Sigmoid colon (tissue), 4 donors: ENCODE measurements at regions not wholly inside any gene's neighbourhood (a gene's known extent, or its start where the extent isn't known, plus 50 kb on each side); places are given as distances from the start of the nearest gene placed in this dataset.

ENCODE experiments used
- CTCF ChIP-seq, 4 experiments: fragments of 450-650 bp in 3 of 4; fragments of 200-600 bp in 1 of 4; IDR thresholded peaks; one replicate each; pipeline ENCODE4 v1.5.1; 2016 to 2019; ENCODE audit warnings: antibody characterized with exemption in 4 of 4, mild to moderate bottlenecking in 3 of 4, moderate library complexity in 2 of 4
- EP300 ChIP-seq, 4 donors: sonication (generic); formaldehyde crosslinking; IDR thresholded peaks; one replicate each; pipeline ENCODE4 v1.6.1; 2017; ENCODE audit warnings: antibody characterized with exemption in 4 of 4
- POLR2A ChIP-seq, 2 donors: fragments of 450-650 bp; IDR thresholded peaks; one replicate each; pipeline ENCODE4 v1.6.1; 2016; ENCODE audit warnings: antibody characterized with exemption in 2 of 2, mild to moderate bottlenecking in 2 of 2, moderate library complexity in 2 of 2
- POLR2AphosphoS5 ChIP-seq, 4 donors: sonication (generic); formaldehyde crosslinking; IDR thresholded peaks; one replicate each; pipeline ENCODE4 v1.6.1; 2017; ENCODE audit warnings: antibody characterized with exemption in 4 of 4

GRCh38 chr4:63226229-63226628 lies 1183.0 kb downstream of the TECRL start:
- TF ChIP-seq POLR2AphosphoS5 (IDR thresholded peaks at IDR 0.05) (no peak), CTCF (IDR thresholded peaks at IDR 0.05) (no peak), POLR2A (IDR thresholded peaks at IDR 0.05) (no peak), EP300 (IDR thresholded peaks at IDR 0.05) (no peak)
